Peyer's patch (tissue), 4 donors: ENCODE measurements at regions not wholly inside any gene's neighbourhood (a gene's known extent, or its start where the extent isn't known, plus 50 kb on each side); places are given as distances from the start of the nearest gene placed in this dataset.

ENCODE experiments used
- DNase-seq, 3 donors: peaks; one replicate each; pipeline ENCODE4 v3.0.0-alpha.2; 2017 to 2019
- H3K27ac ChIP-seq, 4 donors: fragments of 200-600 bp; sonication (generic); one replicate each; pipeline ENCODE4 v1.5.1; 2016 to 2019
- H3K27me3 ChIP-seq, 2 donors: fragments of 200-600 bp; sonication (generic); one replicate each; pipeline ENCODE4 v1.5.1; 2019
- H3K36me3 ChIP-seq, 3 donors: fragments of 200-600 bp; sonication (generic); one replicate each; pipeline ENCODE4 v1.5.1; 2016 to 2019
- H3K4me1 ChIP-seq, 4 donors: fragments of 200-600 bp; sonication (generic); one replicate each; pipeline ENCODE4 v1.5.1; 2016 to 2019
- H3K4me3 ChIP-seq, 4 donors: fragments of 200-600 bp; sonication (generic); 1 replicate in 3 of 4; 2 replicates in 1 of 4; pipeline ENCODE4 v1.5.1; 2016 to 2019; ENCODE audit warnings: mild to moderate bottlenecking in 1 of 4
- H3K9me3 ChIP-seq, 4 donors: fragments of 200-600 bp; sonication (generic); one replicate each; pipeline ENCODE4 v1.5.1; 2016 to 2019; ENCODE audit warnings: mild to moderate bottlenecking in 1 of 4
- POLR2A ChIP-seq, 2 donors: fragments of 450-650 bp; IDR thresholded peaks; one replicate each; pipeline ENCODE4 v1.5.1; 2017; ENCODE audit warnings: antibody characterized with exemption in 2 of 2, mild to moderate bottlenecking in 2 of 2, moderate library complexity in 2 of 2
- TF ChIP-seq, protein P1 (sequence below), 6 experiments: fragments of 450-650 bp in 4 of 6; fragments of 200-600 bp in 2 of 6; sonication (generic) in 1 of 6; IDR thresholded peaks; one replicate each; pipeline ENCODE4 v1.5.1; 2017 to 2019; ENCODE audit warnings: antibody characterized with exemption in 6 of 6, mild to moderate bottlenecking in 3 of 6, moderate library complexity in 1 of 6

DNA sequence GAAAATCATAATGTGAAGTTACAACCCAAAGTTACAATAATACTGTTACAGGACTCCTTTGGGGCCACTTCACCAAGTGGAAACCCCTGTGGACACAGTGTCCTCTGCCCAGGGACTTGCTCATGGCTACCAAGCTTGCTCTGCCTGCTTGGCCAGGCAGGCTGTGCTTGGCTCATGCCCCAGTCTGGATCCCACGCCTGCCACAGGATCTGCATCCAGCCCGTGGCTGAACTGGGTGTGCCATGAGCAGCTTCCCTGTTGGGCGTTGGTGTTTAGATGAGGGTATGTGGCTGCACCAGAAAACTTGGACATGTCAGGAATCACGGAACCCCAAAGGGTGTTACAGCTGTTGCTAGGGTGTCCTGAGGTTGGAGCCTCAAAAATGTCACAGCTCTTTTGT lies 820.9 kb downstream of the SLC6A15 start:
- Histone ChIP-seq H3K4me1 (no peaks in the 10 kb centered on the region), H3K27ac (no peak overlapping the region), H3K9me3 (peaks cover 0 to 4% (median 0%) of the 10 kb centered on the region in 4 donors), H3K4me3 (no peak overlapping the region), H3K27me3 (no peaks in the 10 kb centered on the region), H3K36me3 (no peaks in the 10 kb centered on the region)
- no peak for TF ChIP-seq POLR2A (IDR thresholded peaks at IDR 0.05)
- TF ChIP-seq, protein P1, sequence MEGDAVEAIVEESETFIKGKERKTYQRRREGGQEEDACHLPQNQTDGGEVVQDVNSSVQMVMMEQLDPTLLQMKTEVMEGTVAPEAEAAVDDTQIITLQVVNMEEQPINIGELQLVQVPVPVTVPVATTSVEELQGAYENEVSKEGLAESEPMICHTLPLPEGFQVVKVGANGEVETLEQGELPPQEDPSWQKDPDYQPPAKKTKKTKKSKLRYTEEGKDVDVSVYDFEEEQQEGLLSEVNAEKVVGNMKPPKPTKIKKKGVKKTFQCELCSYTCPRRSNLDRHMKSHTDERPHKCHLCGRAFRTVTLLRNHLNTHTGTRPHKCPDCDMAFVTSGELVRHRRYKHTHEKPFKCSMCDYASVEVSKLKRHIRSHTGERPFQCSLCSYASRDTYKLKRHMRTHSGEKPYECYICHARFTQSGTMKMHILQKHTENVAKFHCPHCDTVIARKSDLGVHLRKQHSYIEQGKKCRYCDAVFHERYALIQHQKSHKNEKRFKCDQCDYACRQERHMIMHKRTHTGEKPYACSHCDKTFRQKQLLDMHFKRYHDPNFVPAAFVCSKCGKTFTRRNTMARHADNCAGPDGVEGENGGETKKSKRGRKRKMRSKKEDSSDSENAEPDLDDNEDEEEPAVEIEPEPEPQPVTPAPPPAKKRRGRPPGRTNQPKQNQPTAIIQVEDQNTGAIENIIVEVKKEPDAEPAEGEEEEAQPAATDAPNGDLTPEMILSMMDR (IDR thresholded peaks at IDR 0.05): no peak
- DNase-seq: no peak

DNA sequence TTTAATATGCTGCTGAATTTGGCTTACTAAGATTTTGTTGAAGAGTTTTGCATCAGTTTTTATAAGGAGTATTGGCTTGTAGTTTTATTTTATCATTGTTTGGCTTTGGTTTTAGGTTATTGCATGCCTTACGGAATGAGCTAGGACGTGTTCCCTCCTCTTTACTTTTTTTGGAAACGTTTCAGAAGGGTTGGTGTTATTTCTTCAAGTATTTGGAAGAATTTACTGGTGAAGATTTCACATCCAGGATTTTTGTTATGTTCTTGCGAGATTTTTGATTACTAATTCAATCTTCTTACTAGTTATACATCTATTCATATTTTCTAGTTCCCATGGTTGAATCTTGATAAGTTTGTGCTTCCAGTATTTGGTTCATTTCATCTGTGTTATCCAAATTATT lies 823.2 kb downstream of the SLC6A15 start:
- DNase-seq: no peak
- no peak overlapping the region for H3K4me3 ChIP-seq
- peaks cover 0 to 4% (median 0%) of the 10 kb centered on the region in 4 donors for H3K9me3 ChIP-seq
- H3K27ac ChIP-seq: no peak overlapping the region
- H3K4me1 ChIP-seq: no peaks in the 10 kb centered on the region
- no peaks in the 10 kb centered on the region for H3K27me3 ChIP-seq
- TF ChIP-seq, protein P1 (IDR thresholded peaks at IDR 0.05): no peak
- no peak for TF ChIP-seq POLR2A (IDR thresholded peaks at IDR 0.05)
- H3K36me3 ChIP-seq: no peaks in the 10 kb centered on the region

GRCh38 chr12:84085046-84085445 lies 827.6 kb downstream of the SLC6A15 start:
- DNase-seq: no peak
- Histone ChIP-seq H3K36me3 (no peaks in the 10 kb centered on the region), H3K4me1 (no peaks in the 10 kb centered on the region), H3K4me3 (no peak overlapping the region), H3K27ac (no peak overlapping the region), H3K27me3 (no peaks in the 10 kb centered on the region), H3K9me3 (no peaks in the 10 kb centered on the region)
- TF ChIP-seq POLR2A (IDR thresholded peaks at IDR 0.05): no peak
- TF ChIP-seq, protein P1 (IDR thresholded peaks at IDR 0.05): no peak

GRCh38 chr12:84079626-84080025 lies 833.0 kb downstream of the SLC6A15 start:
- no peak for DNase-seq
- H3K4me3 ChIP-seq: no peak overlapping the region

DNA sequence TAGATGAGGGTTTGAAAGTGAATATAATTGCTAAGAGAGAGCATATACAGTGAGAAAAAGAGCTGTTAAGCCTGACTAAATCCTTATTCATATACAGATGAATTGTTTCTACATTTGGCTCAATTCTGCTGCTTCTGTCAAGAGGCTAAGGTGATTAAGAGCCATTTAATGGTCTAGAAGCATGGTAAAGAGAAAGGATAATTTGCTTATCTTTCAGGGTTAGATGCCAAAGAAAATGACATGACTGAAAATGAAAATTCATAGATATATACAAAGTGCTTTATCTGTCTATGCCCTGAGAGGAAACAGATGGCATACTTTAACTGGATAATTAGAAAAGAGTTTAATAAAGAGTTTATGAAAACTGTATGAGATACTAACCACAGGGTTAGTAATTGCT lies 834.9 kb downstream of the SLC6A15 start:
- Histone ChIP-seq H3K36me3 (no peaks in the 10 kb centered on the region), H3K4me1 (no peaks in the 10 kb centered on the region), H3K27me3 (no peaks in the 10 kb centered on the region), H3K27ac (no peak overlapping the region), H3K4me3 (no peak overlapping the region), H3K9me3 (no peaks in the 10 kb centered on the region)
- no peak for TF ChIP-seq POLR2A (IDR thresholded peaks at IDR 0.05)
- TF ChIP-seq, protein P1 (IDR thresholded peaks at IDR 0.05): no peak
- no peak for DNase-seq

More at GRCh38 chr12:84079626-84080025, 833.0 kb downstream of the SLC6A15 start:
- Histone ChIP-seq H3K27me3 (no peaks in the 10 kb centered on the region), H3K27ac (no peak overlapping the region), H3K36me3 (no peaks in the 10 kb centered on the region), H3K9me3 (no peaks in the 10 kb centered on the region), H3K4me1 (no peaks in the 10 kb centered on the region)
- TF ChIP-seq, protein P1 (IDR thresholded peaks at IDR 0.05): no peak
- TF ChIP-seq POLR2A (IDR thresholded peaks at IDR 0.05): no peak

DNA sequence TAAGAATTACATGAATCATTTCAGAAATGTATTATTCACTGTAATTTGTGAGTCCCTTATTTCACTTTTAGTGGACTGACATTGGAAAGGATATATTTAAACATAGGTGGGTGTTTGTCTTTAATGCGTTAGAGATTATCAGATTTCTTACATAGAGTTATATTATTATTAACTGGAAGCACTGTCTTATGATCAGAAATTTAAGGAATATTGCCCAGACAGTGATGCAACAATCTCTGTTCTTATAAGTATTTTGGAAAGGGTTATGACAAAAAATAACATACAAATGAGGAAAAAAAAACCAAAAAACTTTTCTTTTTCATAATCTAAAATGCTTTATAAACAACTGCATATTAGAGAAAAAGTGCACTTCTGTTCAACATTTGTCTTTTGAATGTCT lies 836.6 kb downstream of the SLC6A15 start:
- TF ChIP-seq POLR2A (IDR thresholded peaks at IDR 0.05): no peak
- TF ChIP-seq, protein P1 (IDR thresholded peaks at IDR 0.05): no peak
- no peaks in the 10 kb centered on the region for H3K9me3 ChIP-seq
- H3K27ac ChIP-seq: no peak overlapping the region
- no peaks in the 10 kb centered on the region for H3K36me3 ChIP-seq
- H3K27me3 ChIP-seq: no peaks in the 10 kb centered on the region
- H3K4me1 ChIP-seq: no peaks in the 10 kb centered on the region
- H3K4me3 ChIP-seq: no peak overlapping the region
- DNase-seq: no peak
